ENCODE measurements at regions not wholly inside any gene's neighbourhood (a gene's known extent, or its start where the extent isn't known, plus 50 kb on each side); places are given as distances from the start of the nearest gene placed in this dataset.

DNA sequence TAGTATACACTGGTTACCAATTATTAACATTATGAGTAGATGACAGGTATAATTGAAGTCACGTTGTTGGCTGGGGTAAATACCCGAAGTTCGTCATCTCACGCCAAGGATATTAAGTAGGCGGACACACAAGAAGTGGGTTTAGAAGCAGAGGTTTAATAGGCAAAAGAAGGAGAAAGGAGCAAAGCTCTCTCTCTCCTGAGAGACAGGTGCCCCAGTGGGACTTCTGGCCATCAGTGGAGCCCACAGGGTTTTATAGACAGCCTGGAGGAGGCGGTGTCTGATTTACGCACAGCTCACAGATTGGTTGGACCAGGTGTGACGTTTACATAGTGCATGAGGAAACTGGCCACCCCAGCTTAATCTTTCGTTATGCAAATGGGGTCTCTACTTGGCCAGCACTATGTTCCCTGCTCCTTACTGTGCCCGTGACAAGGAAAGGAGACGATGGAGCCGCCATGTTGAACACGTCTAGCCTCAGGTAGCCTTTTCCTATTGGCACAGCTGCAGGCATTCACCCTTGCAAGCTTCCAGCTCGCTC is 128.8 kb upstream of the KYNU start:
- WGBS (ENCODE audit: extremely low coverage, insufficient read length, low lambda C conversion rate), result no CpG with 5 or more reads among the region's 14 CpGs
- Histone ChIP-seq H4K5ac (ENCODE audit: insufficient read length, low read depth, low read length) (no peak overlapping the region), H3K4ac (ENCODE audit: low read depth, low read length) (no peak overlapping the region), H3K56ac (ENCODE audit: insufficient read length, low read depth, low read length) (no peak overlapping the region), H2BK5ac (ENCODE audit: insufficient read length, low read length) (no peak overlapping the region), H3K18ac (ENCODE audit: insufficient read length, low read depth, low read length) (no peak overlapping the region), H4K20me1 (ENCODE audit: control insufficient read depth, insufficient read depth, insufficient read length) (no peaks in the 10 kb centered on the region), H3K27ac (ENCODE audit: insufficient read length, low read depth, low read length) (no peak overlapping the region), H2BK120ac (ENCODE audit: low read depth, low read length, poor library complexity, severe bottlenecking) (no peak overlapping the region), H2AFZ (ENCODE audit: low read length) (no peak overlapping the region), H2BK12ac (ENCODE audit: insufficient read length, low read depth, low read length) (no peak overlapping the region), H3K23ac (ENCODE audit: insufficient read length, low read depth, low read length) (no peak overlapping the region), H3K14ac (ENCODE audit: insufficient read depth, low read length) (no peak overlapping the region), H3K27me3 (ENCODE audit: insufficient read depth, low read length) (no peaks in the 10 kb centered on the region), H3K79me2 (ENCODE audit: insufficient read depth, low read length) (no peaks in the 10 kb centered on the region), H4K91ac (ENCODE audit: insufficient read length, low read depth, low read length) (no peak overlapping the region), H3K9ac (ENCODE audit: extremely low read depth, insufficient read length, low read length) (no peak overlapping the region), H2BK15ac (ENCODE audit: low read depth, low read length) (no peak overlapping the region), H4K8ac (replicated peaks; ENCODE audit: insufficient read length, low read depth, low read length) (no peak overlapping the region), H2AK5ac (ENCODE audit: insufficient read length, low read length) (no peak overlapping the region), H3K9me3 (ENCODE audit: control insufficient read depth, low read depth, low read length) (no peaks in the 10 kb centered on the region), H3T11ph (ENCODE audit: low read length) (no peak overlapping the region), H2BK20ac (ENCODE audit: low read depth, low read length, poor library complexity, severe bottlenecking) (no peak overlapping the region), H3K4me1 (ENCODE audit: insufficient read depth, low read length) (no peaks in the 10 kb centered on the region), H3K79me1 (ENCODE audit: insufficient read depth, low read depth, low read length, poor library complexity, severe bottlenecking) (no peaks in the 10 kb centered on the region), H3K23me2 (ENCODE audit: insufficient read length, low read depth, low read length, poor library complexity, severe bottlenecking) (no peaks in the 10 kb centered on the region), H3K4me2 (ENCODE audit: insufficient read depth, insufficient read length, low read length) (no peak overlapping the region)
- TF ChIP-seq, protein P1, sequence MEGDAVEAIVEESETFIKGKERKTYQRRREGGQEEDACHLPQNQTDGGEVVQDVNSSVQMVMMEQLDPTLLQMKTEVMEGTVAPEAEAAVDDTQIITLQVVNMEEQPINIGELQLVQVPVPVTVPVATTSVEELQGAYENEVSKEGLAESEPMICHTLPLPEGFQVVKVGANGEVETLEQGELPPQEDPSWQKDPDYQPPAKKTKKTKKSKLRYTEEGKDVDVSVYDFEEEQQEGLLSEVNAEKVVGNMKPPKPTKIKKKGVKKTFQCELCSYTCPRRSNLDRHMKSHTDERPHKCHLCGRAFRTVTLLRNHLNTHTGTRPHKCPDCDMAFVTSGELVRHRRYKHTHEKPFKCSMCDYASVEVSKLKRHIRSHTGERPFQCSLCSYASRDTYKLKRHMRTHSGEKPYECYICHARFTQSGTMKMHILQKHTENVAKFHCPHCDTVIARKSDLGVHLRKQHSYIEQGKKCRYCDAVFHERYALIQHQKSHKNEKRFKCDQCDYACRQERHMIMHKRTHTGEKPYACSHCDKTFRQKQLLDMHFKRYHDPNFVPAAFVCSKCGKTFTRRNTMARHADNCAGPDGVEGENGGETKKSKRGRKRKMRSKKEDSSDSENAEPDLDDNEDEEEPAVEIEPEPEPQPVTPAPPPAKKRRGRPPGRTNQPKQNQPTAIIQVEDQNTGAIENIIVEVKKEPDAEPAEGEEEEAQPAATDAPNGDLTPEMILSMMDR (conservative IDR thresholded peaks at IDR 0.05), result no peak
- no peaks in the 10 kb centered on the region for H3K4me1 Mint-ChIP-seq
- no peak for DNase-seq
- no peak overlapping the region for H3K27ac Mint-ChIP-seq
- peaks cover 0 to 2% (median 0%) of the 10 kb centered on the region in 3 experiments; a peak in 1 of 7 replicates for H3K36me3 Mint-ChIP-seq (ENCODE audit: insufficient read depth in 1 of 3, low read depth in 3 of 3)
- H3K4me3 Mint-ChIP-seq, result no peak overlapping the region
- peaks cover 3 to 5% of the 10 kb centered on the region in 2 experiments; a peak in 1 of 5 replicates for H3K9me3 Mint-ChIP-seq
- no peaks in the 10 kb centered on the region for H3K27me3 Mint-ChIP-seq (ENCODE audit: low read depth)

Measured in H9 (cell line).